Neural progenitor cell (in vitro differentiated cells): ENCODE measurements at regions not wholly inside any gene's neighbourhood (a gene's known extent, or its start where the extent isn't known, plus 50 kb on each side); places are given as distances from the start of the nearest gene placed in this dataset.

Experiments
- DNase-seq: peaks from one replicate; pipeline ENCODE4 v3.0.0-alpha.2; 2016; ENCODE audit warnings: low spot score
- H2AFZ ChIP-seq: fragments of 200-600 bp; sonication (generic); replicated peaks from 2 replicates; pipeline ENCODE4 v1.6.1; 2016; ENCODE audit warnings: antibody characterized with exemption
- H3F3A ChIP-seq: fragments of 200-600 bp; sonication (generic); 2 replicates; pipeline ENCODE4 v1.6.1; 2016; ENCODE audit warnings: antibody characterized with exemption, low read depth
- H3K27ac ChIP-seq: fragments of 200-600 bp; sonication (generic); 2 replicates; pipeline ENCODE4 v1.5.1; 2016; ENCODE audit warnings: mild to moderate bottlenecking
- H3K27me3 ChIP-seq: fragments of 200-600 bp; sonication (generic); 2 replicates; pipeline ENCODE4 v1.6.1; 2016; ENCODE audit warnings: mild to moderate bottlenecking, moderate library complexity
- H3K36me3 ChIP-seq: fragments of 200-600 bp; sonication (generic); 2 replicates; pipeline ENCODE4 v1.5.1; 2016
- H3K4me1 ChIP-seq: fragments of 200-600 bp; sonication (generic); 2 replicates; pipeline ENCODE4 v1.6.1; 2016; ENCODE audit warnings: mixed run types
- H3K4me2 ChIP-seq: fragments of 200-600 bp; sonication (generic); 2 replicates; pipeline ENCODE4 v1.6.1; 2016
- H3K4me3 ChIP-seq: fragments of 200-600 bp; sonication (generic); 2 replicates; pipeline ENCODE4 v1.5.1; 2016
- H3K79me2 ChIP-seq: fragments of 200-600 bp; sonication (generic); 2 replicates; pipeline ENCODE4 v1.6.1; 2016; ENCODE audit warnings: low read depth
- H3K9ac ChIP-seq: fragments of 200-600 bp; sonication (generic); 2 replicates; pipeline ENCODE4 v1.6.1; 2016
- H3K9me3 ChIP-seq: fragments of 200-600 bp; sonication (generic); 2 replicates; pipeline ENCODE4 v1.5.1; 2016; ENCODE audit warnings: low read depth
- H4K20me1 ChIP-seq: fragments of 200-600 bp; sonication (generic); 2 replicates; pipeline ENCODE4 v1.6.1; 2016; ENCODE audit warnings: low read depth
- H3K27ac Mint-ChIP-seq: 3 replicates; pipeline ENCODE4 v1.8.0; 2021; ENCODE audit warnings: mixed read lengths
- H3K27me3 Mint-ChIP-seq: 2 replicates; pipeline ENCODE4 v1.8.0; 2022; ENCODE audit warnings: low read depth, mild to moderate bottlenecking, inconsistent platforms, moderate library complexity, mixed read lengths; ENCODE audit not compliant: insufficient read depth
- H3K36me3 Mint-ChIP-seq: 3 replicates; pipeline ENCODE4 v1.8.0; 2021; ENCODE audit warnings: mixed read lengths
- H3K4me1 Mint-ChIP-seq: 3 replicates; pipeline ENCODE4 v1.8.0; 2021; ENCODE audit warnings: mixed read lengths
- H3K4me3 Mint-ChIP-seq: 3 replicates; pipeline ENCODE4 v1.8.0; 2021; ENCODE audit warnings: mild to moderate bottlenecking, moderate library complexity, mixed read lengths
- H3K9me3 Mint-ChIP-seq: 3 replicates; pipeline ENCODE4 v1.8.0; 2020; ENCODE audit warnings: mixed read lengths
- CTCF ChIP-seq: fragments of 200-600 bp; sonication (generic); IDR thresholded peaks from 2 replicates; pipeline ENCODE4 v1.5.1; 2017; ENCODE audit warnings: antibody characterized with exemption, mild to moderate bottlenecking
- EZH2 ChIP-seq: fragments of 200-600 bp; sonication (generic); IDR thresholded peaks from 2 replicates; pipeline ENCODE4 v1.6.1; 2017; ENCODE audit warnings: antibody characterized with exemption, mild to moderate bottlenecking, moderate library complexity
- EZH2phosphoT487 ChIP-seq: fragments of 200-600 bp; sonication (generic); IDR thresholded peaks from 2 replicates; pipeline ENCODE4 v1.6.1; 2017; ENCODE audit warnings: antibody characterized with exemption

DNA sequence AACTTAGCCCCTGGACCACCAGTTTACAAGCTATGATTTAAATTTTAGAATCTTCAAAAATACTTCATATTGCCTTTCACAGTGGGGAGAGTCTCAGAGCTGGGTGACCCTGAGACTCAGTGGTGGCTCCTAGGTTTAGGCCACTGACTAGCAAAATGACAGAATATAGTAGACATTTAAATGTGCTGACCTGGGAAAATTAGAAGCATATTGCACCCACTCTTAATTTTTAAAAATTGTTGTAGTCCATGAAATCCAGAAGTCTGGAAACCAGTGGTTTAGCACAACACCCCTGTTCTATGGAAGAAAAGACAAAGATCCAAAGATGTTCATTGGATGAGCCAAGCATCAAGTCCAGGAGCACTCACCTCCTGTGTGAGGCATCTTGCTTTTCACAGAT lies 75.0 kb upstream of the PAPPA start:
- no peaks in the 10 kb centered on the region for H3K4me1 ChIP-seq
- H3K27ac ChIP-seq = no peak overlapping the region
- Mint-ChIP-seq H3K4me1 (peaks cover 3% of the 10 kb centered on the region), H3K9me3 (no peaks in the 10 kb centered on the region), H3K27me3 (no peaks in the 10 kb centered on the region), H3K36me3 (no peaks in the 10 kb centered on the region), H3K4me3 (no peak overlapping the region), H3K27ac (no peak overlapping the region)
- no peak overlapping the region for H3K4me3 ChIP-seq
- TF ChIP-seq EZH2phosphoT487 (no peak), CTCF (no peak), EZH2 (no peak)
- H2AFZ ChIP-seq = no peak overlapping the region
- no peaks in the 10 kb centered on the region for H3K27me3 ChIP-seq
- H3K36me3 ChIP-seq = no peaks in the 10 kb centered on the region
- no peak for DNase-seq
- H3K79me2 ChIP-seq = no peaks in the 10 kb centered on the region
- H3K9me3 ChIP-seq = no peaks in the 10 kb centered on the region
- H3K4me2 ChIP-seq = no peak overlapping the region
- H3F3A ChIP-seq = no peaks in the 10 kb centered on the region
- H3K9ac ChIP-seq = no peak overlapping the region
- H4K20me1 ChIP-seq = no peaks in the 10 kb centered on the region

DNA sequence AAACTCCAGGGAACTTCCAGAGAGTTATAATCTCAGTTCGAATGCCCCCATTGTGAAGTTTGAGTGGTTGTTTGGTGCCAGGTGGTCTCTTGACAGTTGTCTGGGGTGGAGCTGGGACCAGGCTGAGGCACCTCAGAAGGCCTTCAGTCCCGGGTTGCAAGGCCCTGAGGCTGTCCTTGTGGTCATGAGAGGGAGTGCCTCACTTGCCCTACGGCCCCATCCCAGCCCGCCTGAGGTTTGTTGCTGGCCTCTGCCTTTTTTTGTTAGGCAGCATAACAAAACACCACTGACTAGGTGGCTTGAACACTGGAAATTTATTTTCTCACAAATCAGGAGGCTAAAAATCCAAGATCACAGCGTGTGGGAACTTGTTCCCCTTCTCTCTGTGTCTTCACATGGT lies 73.0 kb upstream of the PAPPA start:
- Mint-ChIP-seq H3K9me3 (no peaks in the 10 kb centered on the region), H3K27me3 (no peaks in the 10 kb centered on the region), H3K4me1 (no peaks in the 10 kb centered on the region), H3K4me3 (no peak overlapping the region), H3K27ac (no peak overlapping the region), H3K36me3 (no peaks in the 10 kb centered on the region)
- no peaks in the 10 kb centered on the region for H3F3A ChIP-seq
- no peak overlapping the region for H3K9ac ChIP-seq
- TF ChIP-seq EZH2phosphoT487 = no peak
- no peaks in the 10 kb centered on the region for H3K27me3 ChIP-seq
- no peaks in the 10 kb centered on the region for H3K4me1 ChIP-seq
- H4K20me1 ChIP-seq = no peaks in the 10 kb centered on the region
- no peaks in the 10 kb centered on the region for H3K9me3 ChIP-seq
- H3K27ac ChIP-seq = no peak overlapping the region
- H3K4me2 ChIP-seq = no peak overlapping the region
- DNase-seq = no peak
- no peak overlapping the region for H2AFZ ChIP-seq
- no peaks in the 10 kb centered on the region for H3K36me3 ChIP-seq
- no peak overlapping the region for H3K4me3 ChIP-seq
- H3K79me2 ChIP-seq = no peaks in the 10 kb centered on the region

DNA sequence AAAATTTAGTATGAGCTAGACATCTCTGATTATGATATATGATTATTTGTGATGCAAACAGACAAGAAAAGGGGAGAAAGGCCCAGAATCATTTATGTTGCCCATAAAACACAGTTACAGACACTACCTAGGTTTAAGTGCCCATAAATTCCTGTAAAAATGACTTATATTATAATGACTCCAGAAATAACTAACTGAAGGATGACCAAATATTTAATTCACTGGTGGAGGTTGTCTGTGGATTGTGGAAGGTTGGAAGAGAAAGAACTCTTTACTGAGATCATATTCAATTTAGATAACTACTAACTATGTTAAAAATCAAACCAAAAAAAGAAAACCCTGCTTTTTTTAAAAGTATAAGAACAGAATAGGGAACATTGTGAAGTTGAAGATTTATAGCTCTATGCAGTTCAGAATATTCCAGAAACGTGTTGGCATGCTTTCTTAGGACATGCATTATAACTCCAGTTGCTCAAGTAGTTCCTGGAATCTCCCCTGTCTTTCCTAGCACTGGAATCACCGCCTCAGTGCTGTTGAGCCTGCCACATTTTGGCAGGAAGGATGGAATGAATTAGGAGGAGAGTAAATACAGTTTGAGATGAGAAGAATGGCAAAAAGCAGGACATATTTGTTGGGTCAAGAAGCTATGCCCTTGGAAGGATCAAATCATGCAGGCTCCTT lies 72.0 kb upstream of the PAPPA start:
- no peaks in the 10 kb centered on the region for H3K79me2 ChIP-seq
- no peaks in the 10 kb centered on the region for H3K27me3 ChIP-seq
- H3K27ac Mint-ChIP-seq = no peak overlapping the region
- no peaks in the 10 kb centered on the region for H3K4me1 ChIP-seq
- H3K27me3 Mint-ChIP-seq = no peaks in the 10 kb centered on the region
- H3K27ac ChIP-seq = no peak overlapping the region
- H4K20me1 ChIP-seq = no peaks in the 10 kb centered on the region
- no peaks in the 10 kb centered on the region for H3K9me3 ChIP-seq
- no peaks in the 10 kb centered on the region for H3K4me1 Mint-ChIP-seq
- no peak overlapping the region for H3K4me2 ChIP-seq
- no peak overlapping the region for H3K4me3 ChIP-seq
- H3K36me3 Mint-ChIP-seq = no peaks in the 10 kb centered on the region
- no peak overlapping the region for H3K9ac ChIP-seq
- no peak overlapping the region for H3K4me3 Mint-ChIP-seq
- DNase-seq = no peak
- no peaks in the 10 kb centered on the region for H3F3A ChIP-seq
- TF ChIP-seq EZH2 (no peak), CTCF (no peak), EZH2phosphoT487 (no peak)
- H3K36me3 ChIP-seq = no peaks in the 10 kb centered on the region
- no peak overlapping the region for H2AFZ ChIP-seq
- no peaks in the 10 kb centered on the region for H3K9me3 Mint-ChIP-seq

DNA sequence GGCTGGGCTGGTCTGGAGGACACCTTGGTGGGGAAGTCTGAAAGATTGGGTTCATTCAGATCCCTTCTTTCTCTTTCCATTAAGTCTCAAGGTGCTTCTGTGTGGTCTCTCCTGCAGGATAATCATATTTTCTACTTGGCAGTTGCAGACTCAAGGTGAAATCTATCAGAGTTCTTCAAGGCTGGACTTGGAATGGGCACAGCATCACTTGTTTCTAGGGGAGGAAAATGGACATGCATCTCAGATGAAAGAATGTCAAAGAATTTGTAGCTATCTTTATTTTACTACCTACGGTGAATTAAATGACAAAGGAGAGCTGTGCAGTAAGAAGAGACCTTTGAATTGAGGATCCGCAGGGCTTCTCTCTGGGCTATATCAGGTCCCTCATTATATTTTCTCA lies 69.8 kb upstream of the PAPPA start:
- Histone ChIP-seq H3K9me3 (no peaks in the 10 kb centered on the region), H3K36me3 (no peaks in the 10 kb centered on the region), H3K27ac (no peak overlapping the region), H3K27me3 (no peaks in the 10 kb centered on the region), H3F3A (no peaks in the 10 kb centered on the region), H3K4me3 (no peak overlapping the region), H3K4me2 (no peak overlapping the region), H4K20me1 (no peaks in the 10 kb centered on the region), H2AFZ (no peak overlapping the region), H3K4me1 (peaks cover 6% of the 10 kb centered on the region), H3K79me2 (no peaks in the 10 kb centered on the region), H3K9ac (no peak overlapping the region)
- no peaks in the 10 kb centered on the region for H3K4me1 Mint-ChIP-seq
- no peaks in the 10 kb centered on the region for H3K9me3 Mint-ChIP-seq
- no peaks in the 10 kb centered on the region for H3K36me3 Mint-ChIP-seq
- no peak for TF ChIP-seq EZH2phosphoT487
- TF ChIP-seq CTCF = no peak
- no peak for TF ChIP-seq EZH2
- H3K27ac Mint-ChIP-seq = no peak overlapping the region
- no peak for DNase-seq
- H3K27me3 Mint-ChIP-seq = no peaks in the 10 kb centered on the region
- H3K4me3 Mint-ChIP-seq = no peak overlapping the region
